H9 (cell line): ENCODE measurements at regions not wholly inside any gene's neighbourhood (a gene's known extent, or its start where the extent isn't known, plus 50 kb on each side); places are given as distances from the start of the nearest gene placed in this dataset.
"Not testable (repeated sequence)": the region's sequence is repeated elsewhere in the genome, so short reads cannot be mapped to it uniquely, and the experiment has no call there.

Experiments
- DNase-seq: peaks from one replicate; pipeline ENCODE4 v3.0.0-alpha.2; 2017
- H2AFZ ChIP-seq: one replicate; pipeline ENCODE4 v1.6.1; 2013; ENCODE audit warnings: mild to moderate bottlenecking, low read length, control low read depth, moderate library complexity
- H2AK5ac ChIP-seq: 2 replicates; pipeline ENCODE4 v1.6.1; 2013; ENCODE audit warnings: low read length, control low read depth, mixed read lengths; ENCODE audit not compliant: insufficient read length
- H2BK120ac ChIP-seq: one replicate; pipeline ENCODE4 v1.6.1; 2013; ENCODE audit warnings: low read depth, mild to moderate bottlenecking, low read length, control low read depth, inconsistent platforms; ENCODE audit not compliant: poor library complexity, severe bottlenecking
- H2BK12ac ChIP-seq: 2 replicates; pipeline ENCODE4 v1.6.1; 2013; ENCODE audit warnings: low read length, control low read depth, mixed read lengths, low read depth; ENCODE audit not compliant: insufficient read length
- H2BK15ac ChIP-seq: 2 replicates; pipeline ENCODE4 v1.6.1; 2013; ENCODE audit warnings: low read depth, low read length, control low read depth
- H2BK20ac ChIP-seq: one replicate; pipeline ENCODE4 v1.6.1; 2013; ENCODE audit warnings: low read depth, mild to moderate bottlenecking, low read length, control low read depth, inconsistent platforms; ENCODE audit not compliant: poor library complexity, severe bottlenecking
- H2BK5ac ChIP-seq: 2 replicates; pipeline ENCODE4 v1.6.1; 2013; ENCODE audit warnings: low read length, control low read depth, mixed read lengths; ENCODE audit not compliant: insufficient read length
- H3K14ac ChIP-seq: 2 replicates; pipeline ENCODE4 v1.6.1; 2013; ENCODE audit warnings: low read length, control low read depth; ENCODE audit not compliant: insufficient read depth
- H3K18ac ChIP-seq: 2 replicates; pipeline ENCODE4 v1.6.1; 2013; ENCODE audit warnings: low read depth, mild to moderate bottlenecking, mixed read lengths, low read length, control low read depth; ENCODE audit not compliant: insufficient read length
- H3K23ac ChIP-seq: 2 replicates; pipeline ENCODE4 v1.6.1; 2013; ENCODE audit warnings: low read length, control low read depth, mixed read lengths, low read depth; ENCODE audit not compliant: insufficient read length
- H3K23me2 ChIP-seq: 2 replicates; pipeline ENCODE4 v1.6.1; 2013; ENCODE audit warnings: low read depth, mild to moderate bottlenecking, mixed read lengths, low read length, control low read depth; ENCODE audit not compliant: insufficient read length, poor library complexity, severe bottlenecking
- H3K27ac ChIP-seq: 2 replicates; pipeline ENCODE4 v1.5.1; 2013; ENCODE audit warnings: low read length, control low read depth, mixed read lengths, low read depth; ENCODE audit not compliant: insufficient read length
- H3K27me3 ChIP-seq: 2 replicates; pipeline ENCODE4 v1.6.1; 2013; ENCODE audit warnings: low read length, control low read depth, inconsistent platforms; ENCODE audit not compliant: insufficient read depth
- H3K4ac ChIP-seq: 2 replicates; pipeline ENCODE4 v1.6.1; 2013; ENCODE audit warnings: low read depth, mild to moderate bottlenecking, control low read depth, inconsistent platforms, low read length, moderate library complexity
- H3K4me1 ChIP-seq: 2 replicates; pipeline ENCODE4 v1.6.1; 2013; ENCODE audit warnings: low read length, control low read depth, inconsistent platforms; ENCODE audit not compliant: insufficient read depth
- H3K4me2 ChIP-seq: 2 replicates; pipeline ENCODE4 v1.6.1; 2013; ENCODE audit warnings: low read length, control low read depth, mixed read lengths; ENCODE audit not compliant: insufficient read length, insufficient read depth
- H3K56ac ChIP-seq: 2 replicates; pipeline ENCODE4 v1.6.1; 2013; ENCODE audit warnings: low read depth, mild to moderate bottlenecking, mixed read lengths, low read length, control low read depth; ENCODE audit not compliant: insufficient read length
- H3K79me1 ChIP-seq: 2 replicates; pipeline ENCODE4 v1.6.1; 2013; ENCODE audit warnings: low read depth, mild to moderate bottlenecking, moderate library complexity, low read length, control low read depth, inconsistent platforms; ENCODE audit not compliant: insufficient read depth, poor library complexity, severe bottlenecking
- H3K79me2 ChIP-seq: 2 replicates; pipeline ENCODE4 v1.6.1; 2013; ENCODE audit warnings: low read length, control low read depth, inconsistent platforms; ENCODE audit not compliant: insufficient read depth
- H3K9ac ChIP-seq: 2 replicates; pipeline ENCODE4 v1.6.1; 2013; ENCODE audit warnings: low read length, control low read depth, mixed read lengths; ENCODE audit not compliant: insufficient read length; ENCODE audit errors: extremely low read depth
- H3K9me3 ChIP-seq: one replicate; pipeline ENCODE4 v1.6.1; 2013; ENCODE audit warnings: low read depth, low read length, inconsistent platforms; ENCODE audit not compliant: control insufficient read depth
- H3T11ph ChIP-seq: one replicate; pipeline ENCODE4 v1.6.1; 2013; ENCODE audit warnings: mild to moderate bottlenecking, low read length, control low read depth, inconsistent platforms
- H4K20me1 ChIP-seq: one replicate; pipeline ENCODE4 v1.6.1; 2013; ENCODE audit not compliant: control insufficient read depth, insufficient read length, insufficient read depth
- H4K5ac ChIP-seq: 2 replicates; pipeline ENCODE4 v1.6.1; 2013; ENCODE audit warnings: low read depth, mild to moderate bottlenecking, mixed read lengths, low read length, control low read depth; ENCODE audit not compliant: insufficient read length
- H4K8ac ChIP-seq: replicated peaks from 2 replicates; pipeline ENCODE4 v1.6.1; 2013; ENCODE audit warnings: low read length, control low read depth, mixed read lengths, low read depth; ENCODE audit not compliant: insufficient read length
- H4K91ac ChIP-seq: 2 replicates; pipeline ENCODE4 v1.6.1; 2013; ENCODE audit warnings: low read depth, mild to moderate bottlenecking, moderate library complexity, mixed read lengths, low read length, control low read depth; ENCODE audit not compliant: insufficient read length
- H3K27ac Mint-ChIP-seq, 3 experiments: 2 replicates in 2 of 3; 3 replicates in 1 of 3; pipeline ENCODE4 v1.8.0; 2020 to 2021; ENCODE audit warnings: mixed read lengths in 3 of 3, mild to moderate bottlenecking in 1 of 3, moderate library complexity in 1 of 3
- H3K27me3 Mint-ChIP-seq: 2 replicates; pipeline ENCODE4 v1.8.0; 2021; ENCODE audit warnings: low read depth, mild to moderate bottlenecking, moderate library complexity, mixed read lengths
- H3K36me3 Mint-ChIP-seq, 3 experiments: 2 replicates in 2 of 3; 3 replicates in 1 of 3; pipeline ENCODE4 v1.8.0; 2020 to 2021; ENCODE audit warnings: low read depth in 3 of 3, mixed read lengths in 3 of 3; ENCODE audit not compliant: insufficient read depth in 1 of 3
- H3K4me1 Mint-ChIP-seq, 2 experiments: 2 replicates each; pipeline ENCODE4 v1.8.0; 2020; ENCODE audit warnings: mixed read lengths in 2 of 2
- H3K4me3 Mint-ChIP-seq, 2 experiments: 2 replicates in 1 of 2; 3 replicates in 1 of 2; pipeline ENCODE4 v1.8.0; 2020 to 2021; ENCODE audit warnings: mild to moderate bottlenecking in 2 of 2, mixed read lengths in 2 of 2, moderate library complexity in 1 of 2
- H3K9me3 Mint-ChIP-seq, 2 experiments: 2 replicates in 1 of 2; 3 replicates in 1 of 2; pipeline ENCODE4 v1.8.0; 2020; ENCODE audit warnings: mild to moderate bottlenecking in 2 of 2, mixed read lengths in 2 of 2, moderate library complexity in 1 of 2
- CTCF ChIP-seq: fragments of 200-600 bp; sonication (generic); conservative IDR thresholded peaks from 3 replicates; pipeline ENCODE4 v1.8.0; 2021; ENCODE audit warnings: antibody characterized with exemption, mild to moderate bottlenecking
- WGBS: extraction: QIAGEN DNeasy Blood & Tissue Kit; methylation state at CpG from one replicate; pipeline ENCODE4 v1.1.7; 2013; ENCODE audit warnings: missing lambda C conversion rate, low lambda C conversion rate, mixed read lengths; ENCODE audit not compliant: insufficient read length; ENCODE audit errors: extremely low coverage; 5-methylcytosine and 5-hydroxymethylcytosine counted together

GRCh38 chr1:215426101-215426500 lies 141.0 kb upstream of the KCTD3 start:
- H3K9me3 ChIP-seq, result no peaks in the 10 kb centered on the region
- no peak overlapping the region for H3K4ac ChIP-seq
- H3K79me2 ChIP-seq, result no peaks in the 10 kb centered on the region
- H2BK20ac ChIP-seq, result no peak overlapping the region
- no peak overlapping the region for H2AFZ ChIP-seq
- no peaks in the 10 kb centered on the region for H4K20me1 ChIP-seq
- Mint-ChIP-seq H3K4me1 (no peaks in the 10 kb centered on the region), H3K27ac (no peak overlapping the region), H3K9me3 (peaks cover 6 to 10% of the 10 kb centered on the region in 2 experiments; a peak in 4 of 5 replicates), H3K36me3 (no peaks in the 10 kb centered on the region), H3K4me3 (no peak overlapping the region), H3K27me3 (no peaks in the 10 kb centered on the region)
- no peaks in the 10 kb centered on the region for H3K23me2 ChIP-seq
- H2BK5ac ChIP-seq, result no peak overlapping the region
- H3K56ac ChIP-seq, result no peak overlapping the region
- no peak overlapping the region for H4K8ac ChIP-seq
- H3K4me1 ChIP-seq, result no peaks in the 10 kb centered on the region
- H2BK120ac ChIP-seq, result no peak overlapping the region
- H3K18ac ChIP-seq, result no peak overlapping the region
- H4K91ac ChIP-seq, result no peak overlapping the region
- no peak overlapping the region for H3K23ac ChIP-seq
- H3K27ac ChIP-seq, result no peak overlapping the region
- H3K4me2 ChIP-seq, result no peak overlapping the region
- H2BK12ac ChIP-seq, result no peak overlapping the region
- no peaks in the 10 kb centered on the region for H3K79me1 ChIP-seq
- H3K9ac ChIP-seq, result no peak overlapping the region
- H4K5ac ChIP-seq, result no peak overlapping the region
- TF ChIP-seq CTCF, result no peak
- DNase-seq, result no peak
- no peak overlapping the region for H3T11ph ChIP-seq
- no peak overlapping the region for H2BK15ac ChIP-seq
- no peaks in the 10 kb centered on the region for H3K27me3 ChIP-seq
- H2AK5ac ChIP-seq, result no peak overlapping the region
- no peak overlapping the region for H3K14ac ChIP-seq

DNA sequence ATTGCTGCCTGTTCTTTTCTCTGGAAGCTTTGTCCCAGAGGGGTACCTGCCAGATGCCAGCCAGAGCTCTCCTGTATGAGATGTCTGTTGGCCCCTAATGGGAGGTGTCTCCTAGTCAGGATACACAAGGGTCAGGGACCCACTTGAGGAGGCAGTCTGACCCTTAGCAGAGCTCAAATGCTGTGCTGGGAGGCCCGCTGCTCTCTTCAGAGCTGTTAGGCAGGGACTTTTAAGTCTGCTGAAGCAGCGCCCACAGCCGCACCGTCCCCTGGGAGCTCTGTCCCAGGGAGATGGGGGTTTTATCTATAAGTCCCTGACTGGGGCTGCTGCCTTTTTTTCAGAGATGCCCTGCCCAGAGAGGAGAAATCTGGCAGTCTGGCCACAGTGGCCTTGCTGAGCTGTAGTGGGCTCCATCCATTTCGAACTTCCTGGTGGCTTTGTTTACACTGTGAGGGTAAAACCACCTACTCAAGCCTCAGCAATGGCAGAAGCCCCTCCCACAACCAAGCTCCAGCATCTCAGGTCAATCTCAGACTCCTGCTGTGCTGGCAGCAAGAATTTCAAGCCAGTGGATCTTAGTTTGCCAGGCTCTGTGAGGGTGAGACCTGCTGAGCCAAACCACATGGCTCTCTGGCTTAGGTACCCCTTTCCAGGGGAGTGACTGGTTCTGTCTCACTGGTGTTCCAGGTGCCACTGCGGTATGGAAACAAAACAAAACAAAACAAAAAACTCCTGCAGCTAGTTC lies 134.4 kb upstream of the KCTD3 start:
- no CpG with 5 or more reads among the region's 6 CpGs for WGBS
- H3K36me3 Mint-ChIP-seq, H3T11ph ChIP-seq, H3K9me3 ChIP-seq, H3K18ac ChIP-seq, H3K4me1 Mint-ChIP-seq, H3K79me2 ChIP-seq, H3K27me3 ChIP-seq, H2AK5ac ChIP-seq, H3K4me2 ChIP-seq, H3K14ac ChIP-seq, H3K4ac ChIP-seq, H4K8ac ChIP-seq, H2AFZ ChIP-seq, H2BK5ac ChIP-seq, H3K79me1 ChIP-seq, H3K4me3 Mint-ChIP-seq, H2BK15ac ChIP-seq, H4K20me1 ChIP-seq, H2BK20ac ChIP-seq, H3K27me3 Mint-ChIP-seq, H3K23me2 ChIP-seq, H3K9me3 Mint-ChIP-seq, H3K4me1 ChIP-seq, H4K5ac ChIP-seq, H4K91ac ChIP-seq, H3K27ac ChIP-seq, H3K9ac ChIP-seq, H3K23ac ChIP-seq, H2BK120ac ChIP-seq, H3K27ac Mint-ChIP-seq, H3K56ac ChIP-seq, H2BK12ac ChIP-seq: not testable (repeated sequence)
- DNase-seq, result peak; percentile 68
